IMR-90 (cell line): ENCODE measurements at regions not wholly inside any gene's neighbourhood (a gene's known extent, or its start where the extent isn't known, plus 50 kb on each side); places are given as distances from the start of the nearest gene placed in this dataset.

Experiments used
- ATAC-seq: fragments of 200-7000 bp; cut with Tn5 transposase; 2 replicates; pipeline ENCODE4 v1.9.1; 2020; ENCODE audit warnings: low read depth, mild to moderate bottlenecking, moderate library complexity
- BruUV-seq: library from RNA; stranded (reverse); fragments of 400-500 nt; replicated peaks from 2 replicates; lab custom pipeline; 2021; lab: Mats Ljungman, UMichigan
- CTCF ChIA-PET: fragments of 300-600 bp; formaldehyde crosslinking; extraction: SDS; loops from one replicate; lab custom pipeline; 2021; ENCODE audit warnings: antibody characterized with exemption; lab: Yijun Ruan, JAX
- POLR2A ChIA-PET: fragments of 300-600 bp; sonication (Branson Sonifier 250); formaldehyde crosslinking; loops from one replicate; lab custom pipeline; 2022; ENCODE audit warnings: antibody characterized with exemption; ENCODE audit not compliant: unreplicated experiment; lab: Charles Lee
- DNase-seq: peaks from one replicate; pipeline ENCODE4 v3.0.0; 2013
- H2AFZ ChIP-seq: replicated peaks from 2 replicates; pipeline ENCODE3; 2013; ENCODE audit warnings: low read length, mild to moderate bottlenecking; ENCODE audit not compliant: poor library complexity
- H2AK5ac ChIP-seq: 2 replicates; pipeline ENCODE4 v1.6.1; 2013; ENCODE audit warnings: low read depth, low read length, inconsistent platforms
- H2AK9ac ChIP-seq: replicated peaks from 2 replicates; pipeline ENCODE3; 2013; ENCODE audit warnings: mild to moderate bottlenecking, low read depth, low read length, moderate library complexity; ENCODE audit not compliant: poor library complexity
- H2BK120ac ChIP-seq: 2 replicates; pipeline ENCODE4 v1.6.1; 2013; ENCODE audit warnings: low read depth, low read length, inconsistent platforms
- H2BK15ac ChIP-seq: 3 replicates; pipeline ENCODE4 v1.6.1; 2013; ENCODE audit warnings: low read depth, low read length, inconsistent platforms
- H2BK20ac ChIP-seq: 2 replicates; pipeline ENCODE4 v1.6.1; 2013; ENCODE audit warnings: low read depth, mild to moderate bottlenecking, inconsistent platforms, low read length, moderate library complexity
- H2BK5ac ChIP-seq: 2 replicates; pipeline ENCODE4 v1.6.1; 2013; ENCODE audit warnings: mild to moderate bottlenecking, low read depth, low read length, inconsistent platforms; ENCODE audit not compliant: poor library complexity, severe bottlenecking
- H3K14ac ChIP-seq: replicated peaks from 2 replicates; pipeline ENCODE4 v1.6.1; 2013; ENCODE audit warnings: low read depth, low read length, inconsistent platforms
- H3K18ac ChIP-seq: 2 replicates; pipeline ENCODE4 v1.6.1; 2013; ENCODE audit warnings: low read depth, low read length, control low read depth
- H3K23ac ChIP-seq: 2 replicates; pipeline ENCODE4 v1.6.1; 2013; ENCODE audit warnings: low read depth, low read length, inconsistent platforms
- H3K27ac ChIP-seq: 2 replicates; pipeline ENCODE4 v1.5.1; 2013; ENCODE audit warnings: mild to moderate bottlenecking, control low read depth, low read length; ENCODE audit not compliant: insufficient read depth
- H3K27me3 ChIP-seq: 2 replicates; pipeline ENCODE4 v1.6.1; 2013; ENCODE audit warnings: low read length; ENCODE audit not compliant: control insufficient read depth, insufficient read depth
- H3K36me3 ChIP-seq: 2 replicates; pipeline ENCODE4 v1.6.1; 2013; ENCODE audit warnings: low read length, mixed read lengths; ENCODE audit not compliant: control insufficient read depth, insufficient read depth
- H3K4ac ChIP-seq: 2 replicates; pipeline ENCODE4 v1.6.1; 2013; ENCODE audit warnings: low read depth, low read length, inconsistent platforms
- H3K4me1 ChIP-seq: 2 replicates; pipeline ENCODE4 v1.6.1; 2013; ENCODE audit warnings: low read length, mixed read lengths; ENCODE audit not compliant: control insufficient read depth, insufficient read depth
- H3K4me2 ChIP-seq: 2 replicates; pipeline ENCODE4 v1.6.1; 2013; ENCODE audit warnings: low read depth, mild to moderate bottlenecking, control low read depth, low read length, moderate library complexity
- H3K4me3 ChIP-seq: 2 replicates; pipeline ENCODE4 v1.5.1; 2013; ENCODE audit warnings: low read depth, mild to moderate bottlenecking, control low read depth, low read length, moderate library complexity; ENCODE audit not compliant: insufficient read depth
- H3K56ac ChIP-seq: 2 replicates; pipeline ENCODE4 v1.6.1; 2013; ENCODE audit warnings: low read length, inconsistent platforms; ENCODE audit not compliant: insufficient read depth; ENCODE audit errors: extremely low read depth
- H3K79me1 ChIP-seq, 2 experiments: 2 replicates each; pipeline ENCODE4 v1.6.1; 2013; ENCODE audit warnings: low read length in 2 of 2, inconsistent platforms in 1 of 2, low read depth in 1 of 2
- H3K9ac ChIP-seq: 2 replicates; pipeline ENCODE4 v1.6.1; 2013; ENCODE audit warnings: low read depth, low read length, control low read depth
- H3K9me1 ChIP-seq: 2 replicates; pipeline ENCODE4 v1.6.1; 2013; ENCODE audit warnings: low read length, inconsistent platforms; ENCODE audit not compliant: insufficient read depth
- H3K9me3 ChIP-seq: 2 replicates; pipeline ENCODE4 v1.6.1; 2013; ENCODE audit warnings: low read length; ENCODE audit not compliant: control insufficient read depth, insufficient read depth
- H4K20me1 ChIP-seq: 2 replicates; pipeline ENCODE4 v1.6.1; 2013; ENCODE audit warnings: low read length, inconsistent platforms; ENCODE audit not compliant: insufficient read depth
- H4K5ac ChIP-seq: 2 replicates; pipeline ENCODE4 v1.6.1; 2013; ENCODE audit warnings: mild to moderate bottlenecking, low read depth, low read length, control low read depth
- H4K8ac ChIP-seq, 2 experiments: 2 replicates each; pipeline ENCODE4 v1.6.1; 2013; ENCODE audit warnings: low read depth in 2 of 2, low read length in 2 of 2, control low read depth in 1 of 2, inconsistent platforms in 1 of 2
- H4K91ac ChIP-seq: 2 replicates; pipeline ENCODE4 v1.6.1; 2013; ENCODE audit warnings: low read depth, low read length, inconsistent platforms; ENCODE audit not compliant: insufficient read depth
- BHLHE40 ChIP-seq: fragments of 150-350 bp; IDR thresholded peaks from 2 replicates; pipeline ENCODE4 v1.6.1; 2016; ENCODE audit warnings: mild to moderate bottlenecking, low read depth, low read length
- CEBPB ChIP-seq: IDR thresholded peaks from 2 replicates; pipeline ENCODE4 v1.6.1; 2012; ENCODE audit warnings: low read depth, low read length, improper control_type of control experiment
- CHD1 ChIP-seq: IDR thresholded peaks from 2 replicates; pipeline ENCODE4 v1.6.1; 2012; ENCODE audit warnings: low read depth, low read length, improper control_type of control experiment
- FOS ChIP-seq: fragments of 150-350 bp; IDR thresholded peaks from 2 replicates; pipeline ENCODE4 v1.6.1; 2016; ENCODE audit warnings: low read depth, low read length
- MAFK ChIP-seq: IDR thresholded peaks from 2 replicates; pipeline ENCODE4 v1.6.1; 2012; ENCODE audit warnings: low read depth, low read length, improper control_type of control experiment
- MAZ ChIP-seq: IDR thresholded peaks from 2 replicates; pipeline ENCODE4 v1.6.1; 2012; ENCODE audit warnings: low read depth, mild to moderate bottlenecking, low read length, improper control_type of control experiment, moderate library complexity, borderline replicate concordance
- MXI1 ChIP-seq: IDR thresholded peaks from 2 replicates; pipeline ENCODE4 v1.6.1; 2012; ENCODE audit warnings: low read depth, mild to moderate bottlenecking, low read length, moderate library complexity, borderline replicate concordance
- NFE2L2 ChIP-seq: fragments of 150-350 bp; IDR thresholded peaks from 2 replicates; pipeline ENCODE4 v1.6.1; 2016; ENCODE audit warnings: low read depth, mild to moderate bottlenecking, low read length
- POLR2A ChIP-seq: IDR thresholded peaks from 2 replicates; pipeline ENCODE4 v1.6.1; 2012; ENCODE audit warnings: mild to moderate bottlenecking, low read depth, low read length
- RAD21 ChIP-seq: IDR thresholded peaks from 2 replicates; pipeline ENCODE4 v1.6.1; 2012; ENCODE audit warnings: low read length, improper control_type of control experiment
- RCOR1 ChIP-seq: IDR thresholded peaks from 2 replicates; pipeline ENCODE4 v1.6.1; 2012; ENCODE audit warnings: mild to moderate bottlenecking, low read length, improper control_type of control experiment; ENCODE audit not compliant: insufficient replicate concordance
- RFX5 ChIP-seq: IDR thresholded peaks from 2 replicates; pipeline ENCODE4 v1.8.0; 2012; ENCODE audit warnings: low read depth, mild to moderate bottlenecking, low read length, moderate library complexity
- SMC3 ChIP-seq: fragments of 150-350 bp; IDR thresholded peaks from 2 replicates; pipeline ENCODE4 v1.6.1; 2016; ENCODE audit warnings: low read depth, mild to moderate bottlenecking, antibody characterized with exemption, low read length, moderate library complexity
- WGBS, 2 experiments: methylation state at CpG; one replicate each; pipeline versions ENCODE4 v1.1.5 to v1.1.7; 2013; ENCODE audit warnings: missing lambda C conversion rate in 2 of 2; ENCODE audit not compliant: insufficient read length in 1 of 2; ENCODE audit errors: extremely low coverage in 2 of 2; 5-methylcytosine and 5-hydroxymethylcytosine counted together
- dilution Hi-C: fragments of 300-500 bp; cut with HindIII; formaldehyde crosslinking; loops from one replicate; pipeline ENCODE4 v1.14.3; 2018; ENCODE audit warnings: low sequenced_read_pairs; ENCODE audit not compliant: unreplicated experiment
- in situ Hi-C: fragments of 300-500 bp; cut with MboI; formaldehyde crosslinking; loops from 3 replicates; pipeline ENCODE4 v1.14.3; 2019; ENCODE audit warnings: low sequenced_read_pairs, inconsistent platforms, mixed read lengths
- intact Hi-C: fragments of 100-400 bp; cut with micrococcal nuclease; formaldehyde crosslinking; loops from 2 replicates; pipeline ENCODE4 v1.10.0; 2022
- TF ChIP-seq, protein P1 (sequence below): conservative IDR thresholded peaks from 2 replicates; pipeline ENCODE4 v1.5.1; 2012; ENCODE audit warnings: mild to moderate bottlenecking, low read depth, low read length, improper control_type of control experiment
- TF ChIP-seq, protein P2 (sequence below): fragments of 150-350 bp; IDR thresholded peaks from 2 replicates; pipeline ENCODE4 v1.6.1; 2017; ENCODE audit warnings: mild to moderate bottlenecking, antibody characterized with exemption, low read length, low read depth
- TF ChIP-seq, protein P3 (sequence below): fragments of 150-350 bp; IDR thresholded peaks from 2 replicates; pipeline ENCODE4 v1.6.1; 2016; ENCODE audit warnings: low read depth, mild to moderate bottlenecking, low read length, moderate library complexity, borderline replicate concordance

DNA sequence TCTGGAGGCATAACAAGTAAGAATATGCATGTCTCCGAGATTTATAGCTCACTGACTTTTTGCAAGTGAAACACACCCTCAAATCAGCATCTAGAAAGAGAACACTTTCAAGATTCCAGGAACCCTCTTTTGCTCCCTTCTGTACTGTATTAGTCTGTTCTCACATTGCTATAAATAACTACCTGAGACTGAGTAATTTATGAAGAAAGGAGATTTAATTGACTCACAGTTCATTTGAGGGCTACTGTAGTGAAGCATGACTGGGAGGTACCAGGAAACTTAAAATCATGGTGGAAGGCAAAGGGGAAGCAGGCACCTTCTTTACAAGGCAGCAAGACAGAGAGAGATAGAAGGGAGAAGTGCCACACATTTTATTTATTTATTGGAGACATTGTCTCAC, 269.9 kb downstream of the UTRN start:
- no peaks in the 10 kb centered on the region for H3K79me1 ChIP-seq
- no peak overlapping the region for H3K27ac ChIP-seq
- no peak overlapping the region for H3K14ac ChIP-seq
- H3K9me3 ChIP-seq, result no peaks in the 10 kb centered on the region
- no TSS peak for BruUV-seq
- in situ Hi-C loops (no loop called here), dilution Hi-C loops (no loop called here), intact Hi-C loops (loop anchor here (10.0 kb wide), 1 partner anchor 450 kb away; no protein-coding TSS in a partner anchor)
- WGBS, 2 experiments, result no CpG with 5 or more reads among the region's 1 CpG
- H4K20me1 ChIP-seq, result no peaks in the 10 kb centered on the region
- TF ChIP-seq RFX5 (no peak), MAZ (no peak), SMC3 (no peak), NFE2L2 (no peak), FOS (no peak), MXI1 (no peak), RCOR1 (no peak), CEBPB (no peak), POLR2A (no peak), CHD1 (no peak), BHLHE40 (no peak), RAD21 (no peak), MAFK (no peak)
- TF ChIP-seq, protein P1, sequence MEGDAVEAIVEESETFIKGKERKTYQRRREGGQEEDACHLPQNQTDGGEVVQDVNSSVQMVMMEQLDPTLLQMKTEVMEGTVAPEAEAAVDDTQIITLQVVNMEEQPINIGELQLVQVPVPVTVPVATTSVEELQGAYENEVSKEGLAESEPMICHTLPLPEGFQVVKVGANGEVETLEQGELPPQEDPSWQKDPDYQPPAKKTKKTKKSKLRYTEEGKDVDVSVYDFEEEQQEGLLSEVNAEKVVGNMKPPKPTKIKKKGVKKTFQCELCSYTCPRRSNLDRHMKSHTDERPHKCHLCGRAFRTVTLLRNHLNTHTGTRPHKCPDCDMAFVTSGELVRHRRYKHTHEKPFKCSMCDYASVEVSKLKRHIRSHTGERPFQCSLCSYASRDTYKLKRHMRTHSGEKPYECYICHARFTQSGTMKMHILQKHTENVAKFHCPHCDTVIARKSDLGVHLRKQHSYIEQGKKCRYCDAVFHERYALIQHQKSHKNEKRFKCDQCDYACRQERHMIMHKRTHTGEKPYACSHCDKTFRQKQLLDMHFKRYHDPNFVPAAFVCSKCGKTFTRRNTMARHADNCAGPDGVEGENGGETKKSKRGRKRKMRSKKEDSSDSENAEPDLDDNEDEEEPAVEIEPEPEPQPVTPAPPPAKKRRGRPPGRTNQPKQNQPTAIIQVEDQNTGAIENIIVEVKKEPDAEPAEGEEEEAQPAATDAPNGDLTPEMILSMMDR, result no peak
- TF ChIP-seq, protein P2, sequence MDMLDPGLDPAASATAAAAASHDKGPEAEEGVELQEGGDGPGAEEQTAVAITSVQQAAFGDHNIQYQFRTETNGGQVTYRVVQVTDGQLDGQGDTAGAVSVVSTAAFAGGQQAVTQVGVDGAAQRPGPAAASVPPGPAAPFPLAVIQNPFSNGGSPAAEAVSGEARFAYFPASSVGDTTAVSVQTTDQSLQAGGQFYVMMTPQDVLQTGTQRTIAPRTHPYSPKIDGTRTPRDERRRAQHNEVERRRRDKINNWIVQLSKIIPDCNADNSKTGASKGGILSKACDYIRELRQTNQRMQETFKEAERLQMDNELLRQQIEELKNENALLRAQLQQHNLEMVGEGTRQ, result no peak
- TF ChIP-seq, protein P3, sequence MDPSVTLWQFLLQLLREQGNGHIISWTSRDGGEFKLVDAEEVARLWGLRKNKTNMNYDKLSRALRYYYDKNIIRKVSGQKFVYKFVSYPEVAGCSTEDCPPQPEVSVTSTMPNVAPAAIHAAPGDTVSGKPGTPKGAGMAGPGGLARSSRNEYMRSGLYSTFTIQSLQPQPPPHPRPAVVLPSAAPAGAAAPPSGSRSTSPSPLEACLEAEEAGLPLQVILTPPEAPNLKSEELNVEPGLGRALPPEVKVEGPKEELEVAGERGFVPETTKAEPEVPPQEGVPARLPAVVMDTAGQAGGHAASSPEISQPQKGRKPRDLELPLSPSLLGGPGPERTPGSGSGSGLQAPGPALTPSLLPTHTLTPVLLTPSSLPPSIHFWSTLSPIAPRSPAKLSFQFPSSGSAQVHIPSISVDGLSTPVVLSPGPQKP, result no peak
- H2AFZ ChIP-seq, result no peak overlapping the region
- H3K9ac ChIP-seq, result no peak overlapping the region
- H2BK120ac ChIP-seq, result no peak overlapping the region
- H3K18ac ChIP-seq, result no peak overlapping the region
- no peaks in the 10 kb centered on the region for H3K27me3 ChIP-seq
- H4K8ac ChIP-seq, result no peak overlapping the region
- no peak overlapping the region for H3K4ac ChIP-seq
- no peak overlapping the region for H4K91ac ChIP-seq
- H4K5ac ChIP-seq, result no peak overlapping the region
- ATAC-seq, result no peak
- POLR2A ChIA-PET, result no interaction called here
- no peak for DNase-seq
- no peak overlapping the region for H3K23ac ChIP-seq
- H2AK5ac ChIP-seq, result no peak overlapping the region
- H3K4me3 ChIP-seq, result no peak overlapping the region
- H3K4me1 ChIP-seq, result no peaks in the 10 kb centered on the region
- no peak overlapping the region for H2AK9ac ChIP-seq
- no peak overlapping the region for H3K56ac ChIP-seq
- H2BK15ac ChIP-seq, result no peak overlapping the region
- no peak overlapping the region for H3K4me2 ChIP-seq
- peaks cover 8% of the 10 kb centered on the region; the same call in 1 of the 2 replicates for H3K36me3 ChIP-seq
- H3K9me1 ChIP-seq, result no peaks in the 10 kb centered on the region
- H2BK20ac ChIP-seq, result no peak overlapping the region
- H2BK5ac ChIP-seq, result no peak overlapping the region
- CTCF ChIA-PET, result no interaction called here
